GM10248 (cell line): ENCODE measurements at regions not wholly inside any gene's neighbourhood (a gene's known extent, or its start where the extent isn't known, plus 50 kb on each side); places are given as distances from the start of the nearest gene placed in this dataset.

Experiments used
- CTCF ChIA-PET: fragments of 300-600 bp; sonication (Branson Sonifier 250); formaldehyde crosslinking; extraction: SDS; loops from one replicate; lab custom pipeline; 2021; ENCODE audit warnings: antibody characterized with exemption; lab: Yijun Ruan, JAX
- POLR2A ChIA-PET: fragments of 350-650 bp; sonication (Branson Sonifier 250); formaldehyde crosslinking; extraction: SDS; loops from one replicate; lab custom pipeline; 2020; ENCODE audit warnings: antibody characterized with exemption; lab: Yijun Ruan, JAX
- DNase-seq: peaks from one replicate; pipeline ENCODE4 v3.0.0; 2012; ENCODE audit errors: extremely low spot score
- TF ChIP-seq, protein P1 (sequence below): IDR thresholded peaks from 2 replicates; pipeline ENCODE4 v1.5.1; 2012; ENCODE audit warnings: mild to moderate bottlenecking, low read depth; ENCODE audit errors: extremely low read depth, missing control alignments, control extremely low read depth

- ChIA-PET CTCF (interaction anchor here (1.0 kb wide), 1 partner anchor 17 kb away, joined by 5 read pairs; no protein-coding TSS in a partner anchor), POLR2A (no interaction called here)
- TF ChIP-seq, protein P1, sequence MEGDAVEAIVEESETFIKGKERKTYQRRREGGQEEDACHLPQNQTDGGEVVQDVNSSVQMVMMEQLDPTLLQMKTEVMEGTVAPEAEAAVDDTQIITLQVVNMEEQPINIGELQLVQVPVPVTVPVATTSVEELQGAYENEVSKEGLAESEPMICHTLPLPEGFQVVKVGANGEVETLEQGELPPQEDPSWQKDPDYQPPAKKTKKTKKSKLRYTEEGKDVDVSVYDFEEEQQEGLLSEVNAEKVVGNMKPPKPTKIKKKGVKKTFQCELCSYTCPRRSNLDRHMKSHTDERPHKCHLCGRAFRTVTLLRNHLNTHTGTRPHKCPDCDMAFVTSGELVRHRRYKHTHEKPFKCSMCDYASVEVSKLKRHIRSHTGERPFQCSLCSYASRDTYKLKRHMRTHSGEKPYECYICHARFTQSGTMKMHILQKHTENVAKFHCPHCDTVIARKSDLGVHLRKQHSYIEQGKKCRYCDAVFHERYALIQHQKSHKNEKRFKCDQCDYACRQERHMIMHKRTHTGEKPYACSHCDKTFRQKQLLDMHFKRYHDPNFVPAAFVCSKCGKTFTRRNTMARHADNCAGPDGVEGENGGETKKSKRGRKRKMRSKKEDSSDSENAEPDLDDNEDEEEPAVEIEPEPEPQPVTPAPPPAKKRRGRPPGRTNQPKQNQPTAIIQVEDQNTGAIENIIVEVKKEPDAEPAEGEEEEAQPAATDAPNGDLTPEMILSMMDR: no peak
- no peak for DNase-seq
Measured at GRCh38 chr13:80550971-80551441, 210.1 kb upstream of the SPRY2 start.

- DNase-seq: no peak
- ChIA-PET CTCF (no interaction called here), POLR2A (no interaction called here)
- TF ChIP-seq, protein P1: no peak
Measured at GRCh38 chr13:80548915-80549314, 208.0 kb upstream of the SPRY2 start.

DNA sequence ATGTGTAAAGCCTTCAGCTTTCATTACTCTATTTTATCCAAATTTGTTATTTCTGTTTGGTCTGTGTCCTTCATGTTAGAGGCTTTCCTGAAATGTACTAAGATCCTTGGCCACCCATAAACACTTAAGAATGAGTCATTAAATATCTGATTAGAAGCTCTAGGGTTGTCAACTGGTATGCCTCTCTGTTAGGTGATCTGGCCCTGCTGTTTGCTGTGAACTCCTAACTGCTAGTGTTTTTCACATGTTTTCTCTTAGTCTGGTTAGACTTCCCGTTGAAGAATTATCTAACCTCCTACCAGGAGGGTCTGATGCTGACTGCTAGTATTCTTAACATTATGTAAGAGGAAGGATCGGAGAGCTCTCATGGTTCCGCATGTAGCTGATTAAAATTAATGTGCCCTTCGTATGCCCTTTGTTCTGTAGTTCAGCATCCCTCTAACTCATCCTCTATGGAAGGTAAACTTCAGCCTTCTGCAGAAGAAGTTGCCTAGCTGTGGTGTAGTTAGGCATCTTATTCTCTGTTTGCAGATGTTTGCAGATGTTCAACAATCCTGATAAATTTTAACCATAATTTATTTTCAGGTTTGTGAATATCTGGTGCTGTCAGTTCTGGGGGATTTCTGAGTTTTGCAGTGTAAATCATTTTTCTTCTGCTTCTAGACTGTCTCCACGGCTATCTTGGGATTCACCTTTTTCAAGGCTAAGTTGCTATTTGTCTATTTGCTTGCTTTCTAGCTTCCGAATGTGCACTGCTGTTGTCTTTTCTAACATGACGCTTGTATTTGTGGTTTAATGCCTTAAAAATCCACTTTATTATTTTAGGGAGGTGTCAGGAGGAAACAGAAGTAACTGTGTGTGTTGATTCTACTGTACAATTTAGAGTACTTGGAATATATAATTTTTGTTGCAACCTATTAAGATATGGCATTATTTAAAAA lies 207.2 kb upstream of the SPRY2 start:
- no peak for DNase-seq
- TF ChIP-seq, protein P1: no peak
- ChIA-PET CTCF (no interaction called here), POLR2A (no interaction called here)

DNA sequence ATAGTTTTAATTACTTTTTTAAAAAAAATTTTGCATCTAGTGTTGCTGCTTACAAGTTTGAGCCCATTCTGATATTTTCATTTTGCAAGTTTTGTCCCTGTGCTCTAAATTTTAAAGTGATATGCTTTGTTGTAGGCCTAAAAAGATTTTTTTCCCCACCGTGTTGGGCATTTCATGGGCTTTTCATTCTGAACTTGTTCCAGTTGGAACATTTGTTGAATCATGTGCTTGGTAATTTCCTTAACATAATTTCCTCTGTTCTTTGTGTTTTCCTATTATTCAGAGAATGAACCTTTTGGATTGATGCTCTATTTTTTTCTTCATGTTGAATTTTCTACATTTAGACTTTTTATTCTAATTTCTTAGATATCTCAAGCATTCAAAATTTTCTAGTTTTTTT lies 206.4 kb upstream of the SPRY2 start:
- TF ChIP-seq, protein P1: no peak
- ChIA-PET CTCF (no interaction called here), POLR2A (no interaction called here)
- no peak for DNase-seq

DNA sequence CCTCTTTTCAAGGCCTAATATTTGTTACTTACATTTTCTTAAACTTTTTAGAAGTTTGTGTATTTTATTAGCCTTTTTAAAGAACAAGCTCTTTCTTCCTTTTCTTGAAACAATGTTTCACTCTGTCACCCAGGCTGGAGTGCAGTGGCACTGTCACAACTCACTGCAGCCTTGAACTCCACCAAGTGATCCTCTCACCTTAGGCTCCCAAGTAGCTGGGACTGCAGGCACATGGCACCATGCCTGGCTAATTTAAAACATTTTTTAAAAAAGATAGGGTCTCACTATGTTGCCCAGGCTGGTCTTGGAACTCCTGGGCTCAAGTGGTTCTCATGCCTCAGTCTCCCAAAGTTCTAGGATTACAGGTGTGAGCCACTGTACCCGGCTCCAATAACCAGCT lies 192.2 kb upstream of the SPRY2 start:
- DNase-seq: no peak
- ChIA-PET POLR2A (no interaction called here), CTCF (interaction anchor here (1.4 to 2.0 kb wide), 2 partner anchors 11 to 17 kb away, joined by 5 to 10 read pairs; no protein-coding TSS in a partner anchor)
- TF ChIP-seq, protein P1: no peak

DNA sequence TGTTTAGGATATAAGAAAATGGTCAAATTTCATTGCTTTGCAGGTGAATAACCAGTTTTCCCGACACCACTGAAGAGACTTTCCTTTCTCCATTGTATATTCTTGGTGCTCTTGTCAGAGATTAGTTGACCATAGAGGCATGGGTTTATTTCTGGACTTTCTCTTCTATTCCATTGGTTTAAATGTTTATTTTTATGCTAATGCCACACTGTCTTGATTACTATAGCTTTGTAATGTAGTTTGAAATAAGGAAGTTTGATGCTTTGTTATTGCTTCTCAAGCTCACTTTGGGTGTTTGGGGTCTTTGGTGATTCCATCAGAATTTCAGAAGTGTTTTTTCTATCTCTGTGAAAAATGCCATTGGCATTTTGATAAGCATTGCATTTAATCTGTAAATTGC lies 190.0 kb upstream of the SPRY2 start:
- POLR2A ChIA-PET: no interaction called here
- DNase-seq: no peak
- CTCF ChIA-PET: no interaction called here
- TF ChIP-seq, protein P1: no peak
